BJ (cell line): ENCODE measurements at regions not wholly inside any gene's neighbourhood (a gene's known extent, or its start where the extent isn't known, plus 50 kb on each side); places are given as distances from the start of the nearest gene placed in this dataset.

Source experiments
- CTCF ChIA-PET: fragments of 350-600 bp; formaldehyde crosslinking; extraction: SDS; loops from one replicate; lab custom pipeline; 2021; ENCODE audit warnings: antibody characterized with exemption, inconsistent platforms; lab: Yijun Ruan, JAX
- POLR2A ChIA-PET: fragments of 300-600 bp; sonication (Branson Sonifier 250); formaldehyde crosslinking; extraction: SDS; loops from one replicate; lab custom pipeline; 2021; ENCODE audit warnings: antibody characterized with exemption; lab: Charles Lee
- DNase-seq: peaks from one replicate; pipeline ENCODE4 v3.0.0-alpha.2; 2011; ENCODE audit warnings: low read depth
- H3K27me3 ChIP-seq: 2 replicates; pipeline ENCODE4 v1.6.0; 2011; ENCODE audit warnings: low read length; ENCODE audit not compliant: control insufficient read depth, insufficient read depth
- H3K36me3 ChIP-seq: 2 replicates; pipeline ENCODE4 v1.5.1; 2011; ENCODE audit warnings: low read length; ENCODE audit not compliant: control insufficient read depth, insufficient read depth
- H3K4me3 ChIP-seq: 2 replicates; pipeline ENCODE4 v1.5.1; 2011; ENCODE audit warnings: low read depth, mild to moderate bottlenecking, control low read depth, low read length
- TF ChIP-seq, protein P1 (sequence below): IDR thresholded peaks from 2 replicates; pipeline ENCODE4 v1.5.1; 2011; ENCODE audit warnings: low read depth, mild to moderate bottlenecking, control low read depth, inconsistent platforms, low read length, moderate library complexity; ENCODE audit not compliant: insufficient read depth

DNA sequence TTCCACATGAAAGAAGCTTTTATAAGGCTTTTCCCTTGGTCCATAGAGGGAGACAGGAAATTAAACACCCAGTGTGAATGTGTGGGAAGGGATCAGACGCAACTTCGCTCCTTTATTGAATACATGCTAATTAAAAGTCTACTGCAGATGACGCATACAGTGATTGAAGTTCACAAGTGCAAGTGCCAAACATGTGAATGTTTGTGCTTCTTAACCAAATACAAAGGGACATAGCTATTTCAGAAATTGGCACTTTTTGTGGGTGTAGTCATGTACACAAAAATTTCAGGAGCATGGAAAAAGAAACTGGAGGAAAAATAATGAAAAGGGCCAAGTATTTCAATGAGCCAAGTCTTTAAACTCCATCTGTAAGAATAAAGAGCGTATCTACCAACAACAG lies 283.7 kb downstream of the SKAP2 start:
- Histone ChIP-seq H3K36me3 (no peaks in the 10 kb centered on the region), H3K27me3 (no peaks in the 10 kb centered on the region), H3K4me3 (no peak overlapping the region)
- DNase-seq = no peak
- POLR2A ChIA-PET = no interaction called here
- CTCF ChIA-PET = interaction anchor here (1.3 kb wide), 1 partner anchor 14 kb away, joined by 4 read pairs; no protein-coding TSS in a partner anchor
- TF ChIP-seq, protein P1, sequence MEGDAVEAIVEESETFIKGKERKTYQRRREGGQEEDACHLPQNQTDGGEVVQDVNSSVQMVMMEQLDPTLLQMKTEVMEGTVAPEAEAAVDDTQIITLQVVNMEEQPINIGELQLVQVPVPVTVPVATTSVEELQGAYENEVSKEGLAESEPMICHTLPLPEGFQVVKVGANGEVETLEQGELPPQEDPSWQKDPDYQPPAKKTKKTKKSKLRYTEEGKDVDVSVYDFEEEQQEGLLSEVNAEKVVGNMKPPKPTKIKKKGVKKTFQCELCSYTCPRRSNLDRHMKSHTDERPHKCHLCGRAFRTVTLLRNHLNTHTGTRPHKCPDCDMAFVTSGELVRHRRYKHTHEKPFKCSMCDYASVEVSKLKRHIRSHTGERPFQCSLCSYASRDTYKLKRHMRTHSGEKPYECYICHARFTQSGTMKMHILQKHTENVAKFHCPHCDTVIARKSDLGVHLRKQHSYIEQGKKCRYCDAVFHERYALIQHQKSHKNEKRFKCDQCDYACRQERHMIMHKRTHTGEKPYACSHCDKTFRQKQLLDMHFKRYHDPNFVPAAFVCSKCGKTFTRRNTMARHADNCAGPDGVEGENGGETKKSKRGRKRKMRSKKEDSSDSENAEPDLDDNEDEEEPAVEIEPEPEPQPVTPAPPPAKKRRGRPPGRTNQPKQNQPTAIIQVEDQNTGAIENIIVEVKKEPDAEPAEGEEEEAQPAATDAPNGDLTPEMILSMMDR = no peak

DNA sequence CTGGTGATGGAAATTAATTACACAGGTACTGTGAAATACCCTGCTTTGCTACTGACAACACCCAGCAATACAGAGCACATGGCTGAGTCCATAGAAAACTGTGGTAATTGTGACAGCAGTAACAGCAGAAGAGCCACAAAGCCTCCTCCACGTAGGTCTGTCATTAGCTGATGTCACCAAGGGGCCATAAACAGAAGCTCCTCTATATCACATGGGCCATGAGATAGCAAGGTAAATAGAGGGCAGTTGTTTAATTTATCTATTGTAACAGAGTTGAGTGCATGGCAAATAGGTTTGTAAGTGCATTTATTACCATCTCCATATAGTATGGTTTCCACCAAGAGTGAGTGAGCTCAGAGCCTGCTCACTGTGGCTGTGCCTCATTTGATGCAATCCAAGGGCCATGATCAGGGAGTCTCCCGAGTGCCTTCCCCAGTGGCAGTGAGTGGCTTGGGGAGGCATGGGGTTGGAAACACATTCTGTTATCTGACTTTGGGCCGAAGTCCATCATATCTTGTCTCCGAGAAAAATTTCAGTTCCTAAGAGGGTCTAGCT lies 281.2 kb downstream of the SKAP2 start:
- ChIA-PET CTCF (interaction anchor here (0.7 kb wide), 1 partner anchor 777 kb away, joined by 3 read pairs; no protein-coding TSS in a partner anchor), POLR2A (no interaction called here)
- TF ChIP-seq, protein P1 = no peak
- Histone ChIP-seq H3K27me3 (no peaks in the 10 kb centered on the region; the same call in 1 of the 2 replicates), H3K4me3 (no peak overlapping the region), H3K36me3 (no peaks in the 10 kb centered on the region)
- DNase-seq = no peak

DNA sequence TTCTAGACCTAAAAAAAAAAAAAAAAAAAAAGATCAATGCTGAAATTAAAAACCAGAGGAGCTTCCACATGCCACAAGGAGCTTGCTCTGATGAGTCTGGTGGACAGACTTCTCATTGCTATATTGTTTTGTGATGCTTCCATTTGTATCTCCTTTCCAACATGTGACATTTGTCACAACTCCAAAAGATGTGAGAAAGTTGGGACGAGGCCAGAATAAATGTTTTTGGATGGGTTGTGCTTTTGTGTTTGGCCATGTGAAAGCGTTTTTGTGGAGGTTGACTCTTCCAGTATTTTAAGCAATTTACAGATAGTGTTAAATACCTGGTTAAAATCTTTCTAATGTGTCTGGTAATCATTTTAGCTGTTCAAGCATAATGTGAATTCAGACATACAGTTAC lies 280.1 kb downstream of the SKAP2 start:
- H3K4me3 ChIP-seq = no peak overlapping the region
- no peak for DNase-seq
- POLR2A ChIA-PET = no interaction called here
- H3K27me3 ChIP-seq = no peaks in the 10 kb centered on the region; the same call in 1 of the 2 replicates
- TF ChIP-seq, protein P1 = no peak
- CTCF ChIA-PET = no interaction called here
- H3K36me3 ChIP-seq = no peaks in the 10 kb centered on the region

DNA sequence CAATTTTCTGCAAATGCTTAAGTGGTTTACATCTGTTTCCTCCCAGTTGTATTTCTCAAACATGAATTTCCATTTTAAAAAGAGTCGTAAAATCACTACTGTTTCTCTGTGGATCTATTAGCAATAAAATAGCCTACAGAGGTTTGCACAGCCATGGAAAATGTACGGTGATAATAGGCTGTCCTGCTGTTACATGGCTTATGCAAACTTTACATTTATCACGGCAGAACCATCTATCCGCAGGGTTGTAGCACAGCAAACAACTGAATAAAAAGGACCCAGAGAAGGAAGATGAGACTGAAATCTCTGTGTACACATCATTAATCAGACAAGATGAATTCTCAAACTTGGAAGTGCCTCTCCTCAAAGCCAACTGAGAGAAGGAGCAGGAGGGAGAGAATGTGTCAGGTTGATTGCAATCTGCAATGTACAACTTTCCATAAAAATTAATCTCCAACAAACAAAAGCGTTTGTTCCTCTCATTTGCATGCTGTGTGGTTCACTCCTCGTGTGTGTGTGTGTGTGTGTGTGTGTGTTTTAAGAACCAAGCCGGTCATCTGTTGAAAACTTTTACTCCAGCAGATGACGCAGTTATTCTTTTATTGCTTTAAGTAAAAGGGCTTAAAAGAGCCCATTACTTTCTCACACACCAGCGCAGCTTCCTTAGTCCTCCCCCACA lies 279.3 kb downstream of the SKAP2 start:
- ChIA-PET POLR2A (no interaction called here), CTCF (no interaction called here)
- TF ChIP-seq, protein P1 = no peak
- DNase-seq = no peak
- Histone ChIP-seq H3K4me3 (no peak overlapping the region), H3K27me3 (no peaks in the 10 kb centered on the region; the same call in 1 of the 2 replicates), H3K36me3 (no peaks in the 10 kb centered on the region)

DNA sequence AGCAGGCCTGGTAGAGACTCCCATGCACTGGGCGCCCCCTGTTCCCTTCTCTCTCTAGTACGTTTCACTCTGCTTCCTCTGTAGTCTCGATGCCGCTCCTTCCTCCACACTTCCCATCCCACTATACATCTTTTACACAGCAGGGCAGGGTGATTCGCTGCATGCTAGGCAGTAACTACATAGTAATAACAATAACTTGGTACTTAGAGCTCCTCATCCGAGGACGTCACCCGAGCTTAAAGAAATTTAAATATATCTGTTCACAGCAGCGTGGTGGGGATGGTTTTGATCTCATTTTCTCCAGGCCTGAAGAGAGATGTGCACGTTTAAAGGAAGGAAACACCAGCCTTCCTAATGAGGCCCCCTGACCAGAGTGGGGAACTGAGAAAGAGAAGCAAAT lies 276.9 kb downstream of the SKAP2 start:
- Histone ChIP-seq H3K27me3 (no peaks in the 10 kb centered on the region; the same call in none of the 2 replicates), H3K36me3 (no peaks in the 10 kb centered on the region), H3K4me3 (no peak overlapping the region)
- ChIA-PET CTCF (interaction anchor here (1.5 kb wide), 1 partner anchor 87 kb away, joined by 3 read pairs; no protein-coding TSS in a partner anchor), POLR2A (no interaction called here)
- DNase-seq = no peak
- TF ChIP-seq, protein P1 = no peak
